ENCODE measurements at regions not wholly inside any gene's neighbourhood (a gene's known extent, or its start where the extent isn't known, plus 50 kb on each side); places are given as distances from the start of the nearest gene placed in this dataset.

- peak; percentile 35 to 47; a peak in 3 of 4 replicates for TF ChIP-seq CTCF (conservative IDR thresholded peaks at IDR 0.05; ENCODE audit: low read depth in 2 of 2)
- TF ChIP-seq POLR2AphosphoS5 (IDR thresholded peaks at IDR 0.05; ENCODE audit: low read depth) = no peak
- TF ChIP-seq CREB1 (CRISPR knock-in tag; IDR thresholded peaks at IDR 0.05; ENCODE audit: low read depth) = no peak
- no peak for TF ChIP-seq REST (IDR thresholded peaks at IDR 0.05; ENCODE audit: unreplicated experiment)
- no peak for TF ChIP-seq EZH2 (IDR thresholded peaks at IDR 0.05; ENCODE audit: low read depth, unreplicated experiment)
- TF ChIP-seq ZNF114 (CRISPR knock-in tag; IDR thresholded peaks at IDR 0.05) = no peak
- no peak for TF ChIP-seq ETS1 (IDR thresholded peaks at IDR 0.05)
- TF ChIP-seq EZH2phosphoT487 (IDR thresholded peaks at IDR 0.05; ENCODE audit: unreplicated experiment) = no peak
- no peak for TF ChIP-seq JUNB (IDR thresholded peaks at IDR 0.05; ENCODE audit: unreplicated experiment)
These were observed 1078.1 kb downstream of the SORCS1 start for GRCh38 chr10:106086391-106086790.

All from GM23338 (cell line).